DMS153 (cell line): ENCODE measurements at regions not wholly inside any gene's neighbourhood (a gene's known extent, or its start where the extent isn't known, plus 50 kb on each side); places are given as distances from the start of the nearest gene placed in this dataset.

ENCODE experiments used
- DNase-seq: peaks from one replicate; lab custom pipeline; 2025; lab: John Stamatoyannopoulos, UW

DNA sequence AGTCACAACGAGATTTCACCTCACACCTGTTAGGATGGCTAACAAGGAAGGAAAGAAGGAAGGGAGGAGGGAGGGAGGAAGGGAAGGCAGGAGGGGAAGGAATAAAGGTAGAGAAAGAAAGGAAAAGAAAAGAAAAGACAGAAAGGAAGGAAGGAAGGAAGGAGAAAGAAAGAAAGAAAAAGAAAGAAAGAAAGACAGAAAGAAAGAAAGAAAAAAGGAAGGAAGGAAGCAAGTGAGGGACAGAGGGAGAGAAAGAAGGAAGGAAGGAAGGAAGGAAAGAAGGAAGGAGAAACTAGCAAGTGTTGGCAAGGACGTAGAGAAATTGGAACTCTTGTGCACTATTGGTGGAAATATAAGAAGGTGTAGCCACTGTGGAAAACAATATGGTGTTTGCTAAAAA, 52.2 kb downstream of the CCDC185 start:
- DNase-seq = no peak

DNA sequence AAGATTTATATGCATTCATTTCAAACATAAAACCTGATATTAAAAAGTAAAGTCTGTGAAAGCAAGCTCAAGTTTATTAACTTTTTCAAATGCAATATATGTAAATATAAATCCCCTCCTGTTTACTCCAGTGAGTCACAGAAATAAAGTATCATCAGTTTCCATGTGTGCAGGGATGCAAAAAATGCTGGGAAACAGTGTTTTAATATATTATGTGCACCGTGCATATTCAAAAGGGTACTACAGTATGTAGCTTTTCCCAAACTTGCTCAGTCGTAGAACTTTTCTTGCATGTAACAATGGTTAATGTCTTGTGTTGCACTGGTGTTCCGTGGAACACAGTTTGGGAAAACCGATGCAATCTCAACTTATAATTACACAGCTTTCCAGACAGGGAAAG, 60.7 kb downstream of the CCDC185 start:
- DNase-seq = no peak

- DNase-seq = no peak
Observed at GRCh38 chr1:223454959-223455358, 61.7 kb downstream of the CCDC185 start.

- DNase-seq = no peak
Observed at GRCh38 chr1:223455470-223455869, 62.3 kb downstream of the CCDC185 start.

DNA sequence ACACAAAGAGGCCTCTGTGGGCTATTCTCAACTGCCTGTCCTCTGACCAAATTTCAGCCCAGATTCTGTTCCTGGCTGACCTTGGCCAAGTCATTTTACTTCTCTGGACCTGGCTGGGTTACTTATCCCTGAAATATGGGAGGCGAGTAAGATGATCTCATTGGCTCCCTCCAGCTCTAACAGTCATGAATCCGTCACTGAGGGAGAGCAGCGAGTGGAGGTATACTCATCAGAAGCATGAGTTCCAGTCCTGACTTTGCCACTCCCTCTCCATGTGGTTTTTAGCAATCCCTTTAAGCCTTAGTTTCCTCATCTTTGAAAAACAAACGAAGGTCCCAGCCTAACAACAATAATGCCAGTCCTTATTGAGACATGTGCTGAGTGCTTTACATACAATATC, 63.5 kb downstream of the CCDC185 start:
- no peak for DNase-seq

- DNase-seq = no peak
Observed at GRCh38 chr1:223460566-223461189, 67.5 kb downstream of the CCDC185 start.

GRCh38 chr1:223462047-223462630, 68.9 kb downstream of the CCDC185 start:
- DNase-seq = no peak

- DNase-seq = no peak
Observed at GRCh38 chr1:223462866-223463404, 69.7 kb downstream of the CCDC185 start.

DNA sequence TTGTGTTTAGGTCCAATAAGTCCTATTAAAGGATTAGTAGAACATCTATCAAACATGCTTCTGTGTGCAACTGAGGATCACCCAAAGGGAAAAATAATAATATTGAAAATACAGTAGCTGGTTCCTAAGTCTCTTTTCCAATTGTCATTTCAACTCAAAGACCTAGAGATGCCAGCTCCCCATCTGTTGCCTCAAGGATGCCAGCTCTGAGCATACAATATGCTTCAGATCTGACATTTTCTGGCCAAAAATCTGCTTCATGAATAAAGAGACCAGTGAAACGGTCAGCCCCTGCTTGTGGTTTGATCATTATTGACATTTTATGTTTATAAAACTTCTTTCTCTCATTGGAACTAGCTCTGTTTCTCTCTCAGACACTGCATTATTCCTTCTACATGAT, 72.9 kb downstream of the CCDC185 start:
- no peak for DNase-seq

DNA sequence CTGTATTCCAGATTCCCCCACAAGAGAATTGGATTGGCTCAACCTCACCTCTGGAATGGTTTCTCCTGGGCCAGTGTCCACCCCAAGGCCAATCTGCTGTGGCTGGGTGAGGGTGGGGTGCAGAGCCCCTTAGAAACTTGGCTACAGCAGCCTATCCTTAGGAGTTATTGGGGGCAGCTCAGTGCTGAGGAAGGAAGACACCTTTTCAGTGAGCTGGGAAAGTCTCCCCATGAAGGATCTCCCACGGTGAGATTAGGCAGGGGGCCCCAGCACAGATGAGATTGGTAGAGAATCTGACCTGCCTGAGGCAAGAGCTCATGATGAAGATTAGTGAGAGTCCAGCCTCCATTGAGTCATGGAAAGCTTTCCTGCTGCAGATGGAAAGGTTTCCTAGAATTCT, 78.4 kb downstream of the CCDC185 start:
- DNase-seq = no peak

DNA sequence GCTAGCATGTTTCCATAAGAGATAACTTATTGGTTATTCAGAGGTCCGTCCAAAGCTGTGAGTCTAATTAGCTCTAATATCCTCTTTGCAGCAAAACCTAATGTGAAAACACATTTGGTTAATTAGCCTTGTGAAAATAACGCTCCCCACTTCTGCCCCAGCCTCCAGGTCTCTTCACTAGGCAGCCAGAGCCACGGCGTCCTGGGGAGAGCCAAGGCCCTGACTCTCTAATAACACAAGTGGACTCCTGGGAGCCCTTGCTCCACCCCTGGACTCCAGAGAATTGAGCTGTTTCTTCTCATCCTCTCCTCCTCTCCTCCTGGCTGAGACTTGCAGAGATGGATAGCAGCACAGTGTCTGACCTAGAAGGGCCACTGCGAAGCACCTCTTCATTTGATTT, 78.8 kb downstream of the CCDC185 start:
- no peak for DNase-seq

- DNase-seq = no peak
Observed at GRCh38 chr1:223473601-223474344, 80.6 kb downstream of the CCDC185 start.

GRCh38 chr1:223474804-223475203, 81.6 kb downstream of the CCDC185 start:
- DNase-seq = no peak

DNA sequence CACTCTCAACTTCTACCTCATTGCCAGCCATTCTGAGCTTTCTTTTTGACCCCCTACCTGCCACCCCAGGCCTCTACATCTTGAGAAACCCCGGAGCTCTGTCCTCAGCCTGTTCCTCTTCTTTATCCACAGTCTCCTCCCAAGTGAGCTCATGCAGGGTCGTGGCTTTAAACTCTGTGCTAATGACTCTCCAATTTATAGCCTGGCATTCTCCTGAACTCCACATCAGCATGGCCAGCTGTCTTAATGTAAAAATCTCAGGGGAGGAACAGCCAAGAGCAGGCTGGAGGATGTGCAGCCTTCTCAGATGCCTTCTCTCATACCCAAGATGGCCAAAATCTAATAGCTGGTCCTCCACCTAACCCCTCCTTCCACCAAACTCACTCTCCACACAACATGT, 84.2 kb downstream of the CCDC185 start:
- DNase-seq = no peak

DNA sequence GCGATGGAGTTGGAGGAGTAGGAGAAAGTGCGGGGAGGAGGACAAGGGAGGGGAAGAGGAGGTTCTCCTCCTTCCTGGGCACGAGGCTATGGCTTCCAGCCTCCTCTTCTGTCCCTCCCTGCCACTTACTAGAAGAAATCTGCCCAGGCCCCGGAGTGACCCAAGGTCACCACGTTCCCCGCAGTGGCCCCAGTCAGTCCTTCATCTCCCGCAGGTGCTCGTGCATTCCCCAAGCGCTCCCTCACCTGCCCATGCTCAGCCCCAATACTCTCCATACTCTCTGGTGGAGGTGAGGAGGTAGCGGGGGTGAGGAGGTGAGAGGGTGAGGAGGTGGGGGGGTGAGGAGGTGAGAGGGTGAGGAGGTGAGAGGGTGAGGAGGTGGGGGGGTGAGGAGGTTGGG, 85.4 kb downstream of the CCDC185 start:
- no peak for DNase-seq

- no peak for DNase-seq
Observed at GRCh38 chr1:223479261-223479660, 86.0 kb downstream of the CCDC185 start.

- DNase-seq = peak; percentile 49
Observed at GRCh38 chr1:223479718-223480425, 86.7 kb downstream of the CCDC185 start.

- DNase-seq = no peak
Observed at GRCh38 chr1:223482132-223482531, 88.9 kb downstream of the CCDC185 start.

DNA sequence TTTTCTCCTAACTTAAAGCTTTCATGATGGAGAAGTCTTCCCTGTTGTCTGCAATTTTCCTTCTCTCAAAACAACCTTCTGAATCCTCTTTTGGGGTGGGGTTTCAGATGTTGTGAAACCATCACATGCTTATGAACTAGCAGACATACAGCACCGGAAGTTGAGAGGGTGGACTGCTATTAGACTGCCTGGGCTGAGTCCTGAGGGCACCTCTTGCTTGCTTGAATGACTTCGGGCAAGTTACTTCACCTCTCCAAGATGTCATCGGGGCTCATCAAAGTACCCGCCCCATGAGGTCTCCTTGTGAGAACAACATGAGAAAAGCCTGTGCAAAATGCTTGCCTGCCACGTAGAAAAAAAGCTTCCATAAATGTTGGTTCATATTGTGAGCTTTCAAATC, 89.6 kb downstream of the CCDC185 start:
- DNase-seq = no peak

DNA sequence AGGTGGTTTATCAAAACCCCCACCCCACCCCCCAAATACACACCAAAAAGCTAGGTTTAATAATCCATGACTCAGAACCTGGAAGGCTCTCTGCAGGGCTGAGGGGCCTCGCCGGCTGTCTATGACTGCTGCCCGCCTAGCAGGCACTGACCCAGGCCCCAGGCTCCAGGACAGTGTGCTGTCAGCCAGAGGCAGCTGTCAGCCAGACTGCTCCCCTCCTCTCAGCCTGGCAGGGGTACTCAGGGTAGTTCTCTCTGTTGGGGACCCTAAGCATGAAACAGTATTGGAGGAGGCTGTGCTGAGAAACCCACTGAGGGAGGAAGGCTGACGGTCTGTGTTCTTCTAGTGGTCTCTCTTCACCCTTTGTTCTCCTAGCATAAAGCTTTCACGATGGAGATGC, 90.3 kb downstream of the CCDC185 start:
- DNase-seq = no peak

DNA sequence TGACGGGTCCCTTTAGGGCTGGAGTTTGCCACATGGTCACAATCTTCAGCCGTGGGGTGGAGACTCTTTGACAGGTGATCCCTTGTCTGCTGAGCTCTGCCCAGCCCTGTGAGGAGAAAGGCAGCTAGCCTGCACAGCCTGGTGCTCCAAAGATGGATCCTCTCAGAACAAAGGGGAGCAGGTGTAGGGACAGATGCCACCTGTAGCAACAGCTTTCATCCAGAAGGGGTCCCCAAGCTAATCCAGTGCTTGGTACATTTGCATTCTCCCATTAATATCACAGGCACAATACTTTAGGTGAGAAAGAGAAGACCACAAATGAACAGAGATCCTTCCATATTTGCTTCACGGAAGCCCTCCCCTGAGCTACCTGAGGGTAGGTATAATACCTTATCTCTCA, 93.2 kb downstream of the CCDC185 start:
- DNase-seq = peak; percentile 19
